ENCODE measurements at regions not wholly inside any gene's neighbourhood (a gene's known extent, or its start where the extent isn't known, plus 50 kb on each side); places are given as distances from the start of the nearest gene placed in this dataset.

GRCh38 chrX:92224406-92224805 is 445.2 kb downstream of the PCDH11X start:
- no peak overlapping the region for H3K14ac ChIP-seq (ENCODE audit: insufficient read length)
- H2AK5ac ChIP-seq (ENCODE audit: low read depth, low read length) = no peak overlapping the region
- H2BK5ac ChIP-seq (ENCODE audit: low read depth, low read length) = no peak overlapping the region
- no peak overlapping the region for H4K91ac ChIP-seq (replicated peaks; ENCODE audit: insufficient read length, low read length)
- CTCF ChIA-PET (ENCODE audit: partially characterized antibody) = no interaction called here
- no peak overlapping the region for H3K9ac ChIP-seq (replicated peaks in 1 of 4; ENCODE audit: extremely low read depth in 1 of 4, low read depth in 3 of 4, low read length in 3 of 4)
- H3K9me3 ChIP-seq (ENCODE audit: insufficient read depth in 2 of 2, low read depth in 1 of 2, low read length in 1 of 2) = no peaks in the 10 kb centered on the region
- no peak for TF ChIP-seq CBX5 (IDR thresholded peaks at IDR 0.05; ENCODE audit: low read depth, low read length)
- TF ChIP-seq PHF8 (conservative IDR thresholded peaks at IDR 0.05; ENCODE audit: low read depth, low read length) = no peak
- no peak overlapping the region for H3K4me2 ChIP-seq (ENCODE audit: insufficient read depth in 1 of 2, low read depth in 2 of 2, low read length in 2 of 2)
- FAIRE-seq = no peak
- H3K79me2 ChIP-seq (ENCODE audit: control insufficient read depth in 1 of 2, insufficient read depth in 2 of 2, low read length in 2 of 2) = no peaks in the 10 kb centered on the region
- WGBS, 2 experiments (ENCODE audit: extremely low coverage in 1 of 2, insufficient coverage in 1 of 2, insufficient read length in 1 of 2, insufficient replicate concordance in 2 of 2, low coverage in 1 of 2, low lambda C conversion rate in 2 of 2, missing lambda C conversion rate in 1 of 2) = 94% methylated on average over 2 of the region's 2 CpGs; no CpG with 5 or more reads in 1 of the 2 experiments
- 0 out of 2 replicates have a peak overlapping the region, but pooled peaks have one; percentile 15 for H2BK20ac ChIP-seq (ENCODE audit: low read length)
- DNase-seq (ENCODE audit: low read depth in 1 of 2, low spot score in 2 of 2) = no peak
- H3K36me3 ChIP-seq (ENCODE audit: control insufficient read depth in 2 of 4, insufficient read depth in 4 of 4, low read length in 3 of 4) = no peaks in the 10 kb centered on the region
- no peaks in the 10 kb centered on the region for H3K79me1 ChIP-seq (ENCODE audit: low read depth, low read length)
- H3K56ac ChIP-seq (replicated peaks; ENCODE audit: insufficient read length, low read depth, low read length) = no peak overlapping the region
- no peak overlapping the region for H2BK120ac ChIP-seq (replicated peaks; ENCODE audit: low read depth, low read length)
- no peak overlapping the region for H2BK15ac ChIP-seq (ENCODE audit: low read length)
- no peaks in the 10 kb centered on the region for H3K27me3 ChIP-seq (replicated peaks in 1 of 4; ENCODE audit: control insufficient read depth in 3 of 4, extremely low read depth in 1 of 4, insufficient read depth in 3 of 4, low read length in 3 of 4)
- no peak overlapping the region for H2AFZ ChIP-seq (ENCODE audit: low read length)
- H2BK12ac ChIP-seq (ENCODE audit: low read depth, low read length) = no peak overlapping the region
- no peak overlapping the region for H3K4ac ChIP-seq (replicated peaks; ENCODE audit: insufficient read length, low read depth, low read length)
- no peaks in the 10 kb centered on the region for H3K4me1 ChIP-seq (replicated peaks in 1 of 4; ENCODE audit: control insufficient read depth in 3 of 4, insufficient read depth in 4 of 4, low read length in 3 of 4)
- no peak overlapping the region for H4K5ac ChIP-seq (ENCODE audit: insufficient read length, low read depth, low read length)
- H4K8ac ChIP-seq (ENCODE audit: extremely low read depth, insufficient read depth, low read length) = no peak overlapping the region
- POLR2A ChIA-PET (ENCODE audit: partially characterized antibody) = interaction anchor here (1.5 kb wide), 1 partner anchor 123 kb away, joined by 3 read pairs; no protein-coding TSS in a partner anchor
- no peaks in the 10 kb centered on the region for H4K20me1 ChIP-seq (replicated peaks in 1 of 2; ENCODE audit: control insufficient read depth in 1 of 2, insufficient read depth in 2 of 2, low read length in 2 of 2)
- no peak overlapping the region for H3K23ac ChIP-seq (ENCODE audit: insufficient read length)
- H3K18ac ChIP-seq (ENCODE audit: extremely low read depth, low read length) = no peak overlapping the region
- H3K27ac ChIP-seq (ENCODE audit: low read depth, low read length) = no peak overlapping the region
- H3K23me2 ChIP-seq (ENCODE audit: low read depth, low read length) = no peaks in the 10 kb centered on the region
- H3K4me3 ChIP-seq (ENCODE audit: extremely low read depth in 1 of 4, insufficient read depth in 2 of 4, low read depth in 3 of 4, low read length in 4 of 4) = no peak overlapping the region

Data from H1 (cell line).